ENCODE measurements at regions not wholly inside any gene's neighbourhood (a gene's known extent, or its start where the extent isn't known, plus 50 kb on each side); places are given as distances from the start of the nearest gene placed in this dataset.

- no peak for TF ChIP-seq CTCF (IDR thresholded peaks at IDR 0.05)
- TF ChIP-seq POLR2AphosphoS5 (IDR thresholded peaks at IDR 0.05; ENCODE audit: low read depth, low read length): no peak
Observed at GRCh38 chr4:81722290-81722851, 250.7 kb upstream of the RASGEF1B start.

Data from Panc1 (cell line).